ENCODE measurements at regions not wholly inside any gene's neighbourhood (a gene's known extent, or its start where the extent isn't known, plus 50 kb on each side); places are given as distances from the start of the nearest gene placed in this dataset.

- TF ChIP-seq ZNF462 (CRISPR knock-in tag; IDR thresholded peaks at IDR 0.05), result no peak
- TF ChIP-seq EZH2phosphoT487 (IDR thresholded peaks at IDR 0.05; ENCODE audit: unreplicated experiment), result no peak
- no peak for TF ChIP-seq ZNF114 (CRISPR knock-in tag; IDR thresholded peaks at IDR 0.05)
Observed at GRCh38 chr14:43853541-43853940, 653.5 kb downstream of the FSCB start (continued).

GRCh38 chr14:43803076-43803689 is 703.9 kb downstream of the FSCB start:
- H3K4me3 Mint-ChIP-seq, result no peak overlapping the region
- peaks cover 22% of the 10 kb centered on the region for H3K9me3 Mint-ChIP-seq
- Histone ChIP-seq H3F3A (replicated peaks; ENCODE audit: low read depth) (no peaks in the 10 kb centered on the region), H2AFZ (no peak overlapping the region), H3K4me3 (no peak overlapping the region), H3K79me2 (replicated peaks; ENCODE audit: insufficient read depth) (no peaks in the 10 kb centered on the region), H3K36me3 (ENCODE audit: insufficient read depth) (no peaks in the 10 kb centered on the region), H3K27ac (ENCODE audit: low read depth) (no peak overlapping the region), H3K9me2 (ENCODE audit: insufficient read depth) (peaks cover 5% of the 10 kb centered on the region), H3K4me1 (ENCODE audit: insufficient read depth) (0 out of 2 replicates have a peak, but pooled peaks cover 5% of the 10 kb centered on the region), H3K4me2 (no peak overlapping the region), H3K27me3 (ENCODE audit: insufficient read depth) (no peaks in the 10 kb centered on the region), H4K20me1 (replicated peaks; ENCODE audit: insufficient read depth) (no peaks in the 10 kb centered on the region)
- H3K4me1 Mint-ChIP-seq, result peaks cover 6% of the 10 kb centered on the region
- ATAC-seq (no peak), DNase-seq (ENCODE audit: low spot score) (no peak)
- no peaks in the 10 kb centered on the region for H3K27me3 Mint-ChIP-seq (ENCODE audit: insufficient read depth, low read depth, poor library complexity)
- H3K36me3 Mint-ChIP-seq (ENCODE audit: low read depth), result peaks cover 17% of the 10 kb centered on the region
- H3K27ac Mint-ChIP-seq, result no peak overlapping the region
- TF ChIP-seq ZNF331 (CRISPR knock-in tag; IDR thresholded peaks at IDR 0.05; ENCODE audit: low read depth) (no peak), NANOG (IDR thresholded peaks at IDR 0.05; ENCODE audit: borderline replicate concordance) (no peak), EZH2phosphoT487 (IDR thresholded peaks at IDR 0.05; ENCODE audit: unreplicated experiment) (no peak), ZNF114 (CRISPR knock-in tag; IDR thresholded peaks at IDR 0.05) (no peak), POLR2AphosphoS5 (IDR thresholded peaks at IDR 0.05; ENCODE audit: low read depth) (no peak), JUNB (IDR thresholded peaks at IDR 0.05; ENCODE audit: unreplicated experiment) (no peak), CREB1 (CRISPR knock-in tag; IDR thresholded peaks at IDR 0.05; ENCODE audit: low read depth) (no peak), EZH2 (IDR thresholded peaks at IDR 0.05; ENCODE audit: low read depth, unreplicated experiment) (no peak), STAT1 (IDR thresholded peaks at IDR 0.05; ENCODE audit: unreplicated experiment) (no peak), CTCF (conservative IDR thresholded peaks at IDR 0.05; ENCODE audit: low read depth in 2 of 2) (no peak), REST (IDR thresholded peaks at IDR 0.05; ENCODE audit: unreplicated experiment) (no peak)
- TF ChIP-seq, protein P1, sequence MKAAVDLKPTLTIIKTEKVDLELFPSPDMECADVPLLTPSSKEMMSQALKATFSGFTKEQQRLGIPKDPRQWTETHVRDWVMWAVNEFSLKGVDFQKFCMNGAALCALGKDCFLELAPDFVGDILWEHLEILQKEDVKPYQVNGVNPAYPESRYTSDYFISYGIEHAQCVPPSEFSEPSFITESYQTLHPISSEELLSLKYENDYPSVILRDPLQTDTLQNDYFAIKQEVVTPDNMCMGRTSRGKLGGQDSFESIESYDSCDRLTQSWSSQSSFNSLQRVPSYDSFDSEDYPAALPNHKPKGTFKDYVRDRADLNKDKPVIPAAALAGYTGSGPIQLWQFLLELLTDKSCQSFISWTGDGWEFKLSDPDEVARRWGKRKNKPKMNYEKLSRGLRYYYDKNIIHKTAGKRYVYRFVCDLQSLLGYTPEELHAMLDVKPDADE (IDR thresholded peaks at IDR 0.05), result no peak

All from GM23338 (cell line).